Suprapubic skin (tissue), 4 donors: ENCODE measurements at regions not wholly inside any gene's neighbourhood (a gene's known extent, or its start where the extent isn't known, plus 50 kb on each side); places are given as distances from the start of the nearest gene placed in this dataset.

Source experiments
- EP300 ChIP-seq: sonication (generic); formaldehyde crosslinking; IDR thresholded peaks from one replicate; pipeline ENCODE4 v1.6.1; 2017; ENCODE audit warnings: antibody characterized with exemption
- POLR2A ChIP-seq, 2 donors: fragments of 450-650 bp; IDR thresholded peaks; one replicate each; pipeline ENCODE4 v1.6.1; 2017; ENCODE audit warnings: antibody characterized with exemption in 2 of 2, mild to moderate bottlenecking in 2 of 2, moderate library complexity in 2 of 2
- POLR2AphosphoS5 ChIP-seq, 3 donors: sonication (generic); formaldehyde crosslinking; IDR thresholded peaks; one replicate each; pipeline ENCODE4 v1.6.1; 2017; ENCODE audit warnings: antibody characterized with exemption in 3 of 3
- TF ChIP-seq, protein P1 (sequence below), 2 donors: fragments of 200-600 bp in 1 of 2; fragments of 450-650 bp in 1 of 2; sonication (generic) in 1 of 2; IDR thresholded peaks; one replicate each; pipeline ENCODE4 v1.5.1; 2016 to 2019; ENCODE audit warnings: antibody characterized with exemption in 2 of 2, mild to moderate bottlenecking in 1 of 2, moderate library complexity in 1 of 2

GRCh38 chr13:80093888-80094287 lies 247.0 kb downstream of the SPRY2 start:
- no peak for TF ChIP-seq POLR2A (IDR thresholded peaks at IDR 0.05)
- TF ChIP-seq, protein P1, sequence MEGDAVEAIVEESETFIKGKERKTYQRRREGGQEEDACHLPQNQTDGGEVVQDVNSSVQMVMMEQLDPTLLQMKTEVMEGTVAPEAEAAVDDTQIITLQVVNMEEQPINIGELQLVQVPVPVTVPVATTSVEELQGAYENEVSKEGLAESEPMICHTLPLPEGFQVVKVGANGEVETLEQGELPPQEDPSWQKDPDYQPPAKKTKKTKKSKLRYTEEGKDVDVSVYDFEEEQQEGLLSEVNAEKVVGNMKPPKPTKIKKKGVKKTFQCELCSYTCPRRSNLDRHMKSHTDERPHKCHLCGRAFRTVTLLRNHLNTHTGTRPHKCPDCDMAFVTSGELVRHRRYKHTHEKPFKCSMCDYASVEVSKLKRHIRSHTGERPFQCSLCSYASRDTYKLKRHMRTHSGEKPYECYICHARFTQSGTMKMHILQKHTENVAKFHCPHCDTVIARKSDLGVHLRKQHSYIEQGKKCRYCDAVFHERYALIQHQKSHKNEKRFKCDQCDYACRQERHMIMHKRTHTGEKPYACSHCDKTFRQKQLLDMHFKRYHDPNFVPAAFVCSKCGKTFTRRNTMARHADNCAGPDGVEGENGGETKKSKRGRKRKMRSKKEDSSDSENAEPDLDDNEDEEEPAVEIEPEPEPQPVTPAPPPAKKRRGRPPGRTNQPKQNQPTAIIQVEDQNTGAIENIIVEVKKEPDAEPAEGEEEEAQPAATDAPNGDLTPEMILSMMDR (IDR thresholded peaks at IDR 0.05), result no peak
- no peak for TF ChIP-seq EP300
- no peak for TF ChIP-seq POLR2AphosphoS5 (IDR thresholded peaks at IDR 0.05)
